ENCODE measurements at regions not wholly inside any gene's neighbourhood (a gene's known extent, or its start where the extent isn't known, plus 50 kb on each side); places are given as distances from the start of the nearest gene placed in this dataset.

DNA sequence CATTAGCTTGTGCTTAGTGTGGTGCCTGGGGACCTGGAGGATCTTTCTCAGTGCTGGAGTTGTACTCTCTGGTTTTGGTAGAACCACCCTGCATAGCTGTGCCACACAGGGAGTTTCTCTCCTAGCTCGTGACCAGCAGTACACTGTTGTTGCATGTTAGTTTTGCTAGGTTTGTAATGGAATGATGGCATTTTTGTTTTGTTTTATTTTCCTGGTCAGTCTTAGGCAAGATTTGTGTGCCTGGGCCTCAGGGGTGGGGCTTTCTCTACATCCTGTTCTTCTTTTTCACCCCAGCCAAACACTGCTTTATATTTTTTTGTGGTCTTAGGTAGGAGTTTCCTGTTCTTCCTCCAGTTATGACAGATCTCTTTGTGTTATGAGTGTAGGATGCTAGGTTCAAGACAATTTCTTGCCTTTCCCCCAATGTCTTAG lies 534.5 kb upstream of the KCNMB2 start:
- TF ChIP-seq CTCF (IDR thresholded peaks at IDR 0.05) (no peak), EZH2 (IDR thresholded peaks at IDR 0.05; ENCODE audit: borderline replicate concordance, insufficient read depth, low read depth, low read length, poor library complexity, severe bottlenecking) (no peak)
